Prostate gland (tissue), 2 donors: ENCODE measurements at regions not wholly inside any gene's neighbourhood (a gene's known extent, or its start where the extent isn't known, plus 50 kb on each side); places are given as distances from the start of the nearest gene placed in this dataset.

Source experiments
- CTCF ChIP-seq, 4 experiments: fragments of 200-600 bp in 2 of 4; fragments of 450-650 bp in 2 of 4; sonication (generic) in 2 of 4; IDR thresholded peaks; 1 replicate in 3 of 4; 2 replicates in 1 of 4; pipeline ENCODE4 v1.5.1; 2016 to 2019; ENCODE audit warnings: antibody characterized with exemption in 4 of 4, mild to moderate bottlenecking in 2 of 4, moderate library complexity in 2 of 4
- POLR2A ChIP-seq: fragments of 450-650 bp; IDR thresholded peaks from one replicate; pipeline ENCODE4 v1.6.1; 2016; ENCODE audit warnings: antibody characterized with exemption, mild to moderate bottlenecking

- TF ChIP-seq CTCF (IDR thresholded peaks at IDR 0.05) (no peak), POLR2A (no peak)
Measured at GRCh38 chr4:24337451-24338190, 246.7 kb downstream of the DHX15 start.
